GM23248 (cell line): ENCODE measurements at regions not wholly inside any gene's neighbourhood (a gene's known extent, or its start where the extent isn't known, plus 50 kb on each side); places are given as distances from the start of the nearest gene placed in this dataset.

Experiments
- DNase-seq: peaks from one replicate; pipeline ENCODE4 v3.0.0-alpha.2; 2015
- H2AFZ ChIP-seq: fragments of 200-600 bp; sonication (generic); 2 replicates; pipeline ENCODE4 v1.6.1; 2016; ENCODE audit warnings: antibody characterized with exemption
- H3F3A ChIP-seq: fragments of 200-600 bp; sonication (generic); 2 replicates; pipeline ENCODE4 v1.6.1; 2016; ENCODE audit warnings: mild to moderate bottlenecking, antibody characterized with exemption, mixed run types; ENCODE audit not compliant: insufficient read depth
- H3K27ac ChIP-seq: fragments of 200-600 bp; sonication (generic); 2 replicates; pipeline ENCODE4 v1.5.1; 2016; ENCODE audit warnings: mild to moderate bottlenecking
- H3K27me3 ChIP-seq: fragments of 200-600 bp; sonication (generic); replicated peaks from 2 replicates; pipeline ENCODE4 v1.6.1; 2016; ENCODE audit warnings: mild to moderate bottlenecking; ENCODE audit not compliant: insufficient read depth
- H3K36me3 ChIP-seq: fragments of 200-600 bp; sonication (generic); 2 replicates; pipeline ENCODE4 v1.6.1; 2016; ENCODE audit warnings: low read depth, mild to moderate bottlenecking
- H3K4me1 ChIP-seq: fragments of 200-600 bp; sonication (generic); 2 replicates; pipeline ENCODE4 v1.6.1; 2016; ENCODE audit warnings: mild to moderate bottlenecking; ENCODE audit not compliant: insufficient read depth
- H3K4me2 ChIP-seq: fragments of 200-600 bp; sonication (generic); one replicate; pipeline ENCODE4 v1.6.1; 2016; ENCODE audit warnings: mild to moderate bottlenecking; ENCODE audit not compliant: unreplicated experiment
- H3K4me3 ChIP-seq: fragments of 200-600 bp; sonication (generic); 2 replicates; pipeline ENCODE4 v1.5.1; 2016; ENCODE audit warnings: mild to moderate bottlenecking
- H3K79me2 ChIP-seq: fragments of 200-600 bp; sonication (generic); 2 replicates; pipeline ENCODE4 v1.6.1; 2016; ENCODE audit warnings: mild to moderate bottlenecking; ENCODE audit not compliant: insufficient read depth
- H3K9ac ChIP-seq: fragments of 200-600 bp; sonication (generic); 2 replicates; pipeline ENCODE4 v1.6.1; 2016; ENCODE audit warnings: mild to moderate bottlenecking
- H3K9me2 ChIP-seq: fragments of 200-600 bp; sonication (generic); 2 replicates; pipeline ENCODE4 v1.6.1; 2016; ENCODE audit warnings: mixed run types, mild to moderate bottlenecking, moderate library complexity; ENCODE audit not compliant: insufficient read depth
- H3K9me3 ChIP-seq: fragments of 200-600 bp; sonication (generic); one replicate; pipeline ENCODE4 v1.6.1; 2017; ENCODE audit warnings: low read depth
- H4K20me1 ChIP-seq: fragments of 200-600 bp; sonication (generic); 2 replicates; pipeline ENCODE4 v1.6.0; 2016; ENCODE audit not compliant: insufficient read depth
- EZH2 ChIP-seq: fragments of 200-600 bp; sonication (generic); IDR thresholded peaks from 2 replicates; pipeline ENCODE4 v1.6.1; 2018; ENCODE audit warnings: antibody characterized with exemption, mild to moderate bottlenecking; ENCODE audit not compliant: insufficient read depth, poor library complexity, severe bottlenecking
- EZH2phosphoT487 ChIP-seq: fragments of 200-600 bp; sonication (generic); IDR thresholded peaks from 2 replicates; pipeline ENCODE4 v1.6.1; 2018; ENCODE audit warnings: antibody characterized with exemption, moderate library complexity, mild to moderate bottlenecking, low read depth; ENCODE audit not compliant: insufficient read depth
- WGBS, 2 experiments: methylation state at CpG; one replicate each; pipeline ENCODE4 v1.1.6; 2015 to 2017; ENCODE audit warnings: low lambda C conversion rate in 2 of 2, low coverage in 1 of 2; ENCODE audit errors: missing lambda C conversion rate in 2 of 2; 5-methylcytosine and 5-hydroxymethylcytosine counted together
- in situ Hi-C: fragments of 300-500 bp; cut with MboI; formaldehyde crosslinking; loops from 2 replicates; pipeline ENCODE4 v1.15.0; 2020

DNA sequence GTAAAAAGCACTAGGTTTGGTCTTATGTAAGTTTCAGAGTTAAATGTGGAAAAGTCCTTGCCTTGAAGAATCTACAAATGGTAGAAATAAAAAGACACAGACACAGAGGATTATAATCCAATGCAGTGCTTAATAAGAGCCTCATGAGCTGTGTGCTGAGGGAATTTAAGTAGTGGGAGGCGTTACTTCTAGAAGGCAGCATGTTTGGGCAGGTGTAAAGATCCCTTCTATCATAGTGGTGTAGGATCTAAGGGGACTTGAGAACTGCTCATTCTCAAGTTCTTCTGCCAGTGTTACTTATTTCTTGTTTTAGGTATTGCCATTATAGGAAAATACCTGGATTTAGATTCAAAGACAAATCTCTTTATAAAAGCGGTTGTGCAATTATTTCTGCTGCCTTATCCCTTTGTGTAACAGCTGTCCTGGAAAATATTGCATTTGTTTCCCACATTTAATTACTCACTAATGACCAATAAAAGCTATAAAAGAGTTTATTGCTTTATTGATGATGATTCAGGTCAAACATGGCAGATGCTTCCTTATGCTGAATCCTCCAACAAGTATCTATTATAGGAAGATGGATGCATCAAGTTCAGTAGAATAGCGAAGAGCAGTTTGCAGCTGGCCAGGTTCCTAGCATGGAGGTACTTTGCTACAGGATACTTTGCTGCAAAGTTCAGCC lies 132.5 kb upstream of the IVNS1ABP start:
- TF ChIP-seq EZH2 (no peak), EZH2phosphoT487 (no peak)
- Histone ChIP-seq H3K4me2 (no peak overlapping the region), H3K27me3 (no peaks in the 10 kb centered on the region), H2AFZ (no peak overlapping the region), H3K9me2 (no peaks in the 10 kb centered on the region), H3K79me2 (no peaks in the 10 kb centered on the region), H3K36me3 (no peaks in the 10 kb centered on the region), H3K27ac (no peak overlapping the region), H3F3A (peaks cover 4% of the 10 kb centered on the region), H3K4me1 (peaks cover 10% of the 10 kb centered on the region), H3K4me3 (no peak overlapping the region), H3K9ac (no peak overlapping the region), H4K20me1 (no peaks in the 10 kb centered on the region), H3K9me3 (no peaks in the 10 kb centered on the region)
- DNase-seq, result no peak
- in situ Hi-C loops, result no loop called here
- 89 to 91% methylated on average over 3 of the region's 3 CpGs for WGBS, 2 experiments

DNA sequence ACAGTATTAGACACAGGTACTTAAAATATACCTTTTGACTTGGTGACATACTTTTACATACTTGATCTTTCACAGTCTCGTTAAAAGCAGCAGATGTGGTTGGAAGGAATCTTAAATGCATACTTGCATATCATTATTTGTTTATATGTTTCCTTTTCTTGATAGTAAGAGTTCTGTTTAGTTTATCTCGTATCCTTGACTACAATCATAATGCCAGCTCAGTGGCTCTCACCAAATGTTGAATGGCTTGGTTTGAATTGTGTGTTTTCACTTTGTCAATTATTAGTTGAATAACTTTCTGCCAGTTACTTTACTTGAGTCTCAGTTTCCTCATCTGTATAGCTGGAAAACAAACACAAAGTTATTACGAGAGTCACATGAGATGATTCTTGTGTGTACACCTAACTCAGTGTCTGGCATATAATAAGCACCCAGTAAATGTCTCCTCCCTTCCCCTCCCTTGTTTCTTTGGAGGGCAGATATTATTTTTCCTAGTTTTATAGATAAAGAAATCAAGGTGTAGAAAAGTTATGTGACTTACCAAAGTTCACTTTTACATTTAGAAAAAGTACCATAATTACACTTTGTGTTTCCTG lies 131.6 kb upstream of the IVNS1ABP start:
- Histone ChIP-seq H3K9me3 (no peaks in the 10 kb centered on the region), H3K4me2 (no peak overlapping the region), H3K27me3 (no peaks in the 10 kb centered on the region), H3K4me3 (no peak overlapping the region), H2AFZ (no peak overlapping the region), H3K9me2 (no peaks in the 10 kb centered on the region), H3F3A (no peaks in the 10 kb centered on the region), H3K27ac (no peak overlapping the region), H3K36me3 (no peaks in the 10 kb centered on the region), H3K9ac (no peak overlapping the region), H3K4me1 (peaks cover 5% of the 10 kb centered on the region), H3K79me2 (no peaks in the 10 kb centered on the region), H4K20me1 (no peaks in the 10 kb centered on the region)
- no peak for DNase-seq
- in situ Hi-C loops, result no loop called here
- 76 to 82% methylated on average over 3 of the region's 3 CpGs for WGBS, 2 experiments
- TF ChIP-seq EZH2phosphoT487, result no peak
- no peak for TF ChIP-seq EZH2

DNA sequence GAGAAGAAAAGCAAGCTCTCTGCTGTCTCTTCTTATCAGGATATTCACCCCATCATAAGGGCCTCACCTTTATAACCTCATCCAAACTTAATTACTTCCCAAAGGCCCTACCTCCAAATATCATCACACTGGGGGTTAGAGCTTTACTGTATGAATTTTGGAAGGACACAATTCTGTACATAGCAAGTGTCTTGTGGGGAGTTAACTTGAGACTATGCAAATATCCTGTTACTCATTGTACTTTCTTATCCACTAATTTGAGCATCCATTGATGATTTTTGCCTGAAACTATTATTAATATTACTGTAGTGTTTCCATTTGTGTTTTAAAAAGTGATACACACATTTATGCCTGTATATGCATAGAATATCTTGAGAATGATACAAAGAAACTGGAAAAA lies 129.1 kb upstream of the IVNS1ABP start:
- in situ Hi-C loops, result no loop called here
- H2AFZ ChIP-seq, result no peak overlapping the region
- H3K4me1 ChIP-seq, result peaks cover 14% of the 10 kb centered on the region
- no peak for DNase-seq
- H3K9ac ChIP-seq, result no peak overlapping the region
- H3K4me2 ChIP-seq, result no peak overlapping the region
- H3K27ac ChIP-seq, result no peak overlapping the region
- H3K79me2 ChIP-seq, result no peaks in the 10 kb centered on the region
- H3F3A ChIP-seq, result peaks cover 16% of the 10 kb centered on the region
- no peaks in the 10 kb centered on the region for H4K20me1 ChIP-seq
- H3K27me3 ChIP-seq, result no peaks in the 10 kb centered on the region
- no peaks in the 10 kb centered on the region for H3K9me3 ChIP-seq
- no peaks in the 10 kb centered on the region for H3K9me2 ChIP-seq
- no peaks in the 10 kb centered on the region for H3K36me3 ChIP-seq
- TF ChIP-seq EZH2phosphoT487 (no peak), EZH2 (no peak)
- no peak overlapping the region for H3K4me3 ChIP-seq

DNA sequence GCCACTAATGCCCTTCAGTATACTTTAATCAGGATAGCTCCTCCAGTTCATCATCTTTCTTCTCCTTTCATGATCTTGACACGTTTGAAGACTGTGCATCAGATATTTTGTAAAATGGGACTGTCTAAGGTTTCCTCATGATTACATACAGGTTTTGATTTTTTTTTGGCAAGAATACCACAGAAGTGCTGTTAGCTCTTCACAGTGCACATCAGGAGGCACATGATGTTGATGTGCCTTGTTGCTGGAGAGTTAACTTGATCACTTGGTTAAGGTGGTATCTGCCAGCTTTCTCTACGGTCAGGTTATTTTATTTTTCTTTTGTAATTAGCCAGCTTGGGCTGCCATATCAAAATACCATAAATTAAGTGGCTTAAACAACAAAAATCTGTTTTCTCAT lies 128.6 kb upstream of the IVNS1ABP start:
- no peaks in the 10 kb centered on the region for H3K36me3 ChIP-seq
- WGBS, 2 experiments, result 70 to 90% methylated on average over 2 of the region's 2 CpGs
- no peak for DNase-seq
- in situ Hi-C loops, result no loop called here
- no peaks in the 10 kb centered on the region for H3K9me2 ChIP-seq
- H3K4me1 ChIP-seq, result peaks cover 19% of the 10 kb centered on the region
- TF ChIP-seq EZH2 (no peak), EZH2phosphoT487 (no peak)
- H3K4me2 ChIP-seq, result no peak overlapping the region
- no peak overlapping the region for H3K27ac ChIP-seq
- peaks cover 21% of the 10 kb centered on the region for H3F3A ChIP-seq
- H3K27me3 ChIP-seq, result no peaks in the 10 kb centered on the region
- no peaks in the 10 kb centered on the region for H4K20me1 ChIP-seq
- H2AFZ ChIP-seq, result no peak overlapping the region
- no peak overlapping the region for H3K9ac ChIP-seq
- H3K79me2 ChIP-seq, result no peaks in the 10 kb centered on the region
- no peak overlapping the region for H3K4me3 ChIP-seq
- no peaks in the 10 kb centered on the region for H3K9me3 ChIP-seq

DNA sequence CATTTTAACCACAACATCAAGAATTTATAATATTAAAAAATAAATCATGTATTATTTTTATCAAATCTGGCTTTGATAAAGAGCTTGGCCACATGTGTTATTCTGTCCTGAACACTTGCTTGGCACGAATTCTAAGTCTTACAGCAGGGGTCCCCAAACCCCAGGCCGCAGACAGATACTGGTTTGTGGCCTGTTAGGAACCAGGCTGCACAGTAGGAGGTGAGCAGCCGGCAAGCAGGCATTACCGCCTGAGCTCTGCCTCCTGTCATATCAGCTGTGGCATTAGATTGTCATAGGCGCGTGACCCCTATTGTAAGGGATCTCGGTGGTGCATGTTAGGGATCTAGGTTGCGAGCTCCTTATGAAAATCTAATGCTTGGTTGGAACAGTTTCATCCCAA lies 127.6 kb upstream of the IVNS1ABP start:
- DNase-seq, result no peak
- peaks cover 30% of the 10 kb centered on the region for H3F3A ChIP-seq
- H3K27ac ChIP-seq, result no peak overlapping the region
- H3K4me2 ChIP-seq, result no peak overlapping the region
- no peak overlapping the region for H3K4me3 ChIP-seq
- WGBS, 2 experiments, result 86 to 91% methylated on average over 8 of the region's 8 CpGs
- H3K79me2 ChIP-seq, result no peaks in the 10 kb centered on the region
- H3K36me3 ChIP-seq, result no peaks in the 10 kb centered on the region
- H3K9ac ChIP-seq, result no peak overlapping the region
- H3K9me3 ChIP-seq, result no peaks in the 10 kb centered on the region
- no peaks in the 10 kb centered on the region for H4K20me1 ChIP-seq
- no peak overlapping the region for H2AFZ ChIP-seq
- in situ Hi-C loops, result no loop called here
- TF ChIP-seq EZH2, result no peak
- TF ChIP-seq EZH2phosphoT487, result no peak
- no peaks in the 10 kb centered on the region for H3K27me3 ChIP-seq
- no peaks in the 10 kb centered on the region for H3K9me2 ChIP-seq
- H3K4me1 ChIP-seq, result peaks cover 28% of the 10 kb centered on the region
